Kidney (tissue), 13 donors: ENCODE measurements at regions not wholly inside any gene's neighbourhood (a gene's known extent, or its start where the extent isn't known, plus 50 kb on each side); places are given as distances from the start of the nearest gene placed in this dataset.
A peak's percentile ranks its signal among the peaks of the same experiment; 100 is the strongest.

Source experiments
- DNase-seq, 5 donors: peaks; one replicate each; pipeline ENCODE4 v3.0.0-alpha.2; 2013 to 2020
- FAIRE-seq: peaks from 2 replicates; lab custom pipeline; 2012; peaks lifted over from hg19 to GRCh38; lab: Jason Lieb, UNC
- H3K27ac ChIP-seq, 2 donors: one replicate each; pipeline ENCODE4 v1.7.0; 2013; ENCODE audit warnings: low read depth in 2 of 2, low read length in 2 of 2, inconsistent platforms in 1 of 2
- H3K27me3 ChIP-seq: one replicate; pipeline ENCODE4 v1.7.1; 2013; ENCODE audit warnings: low read length, inconsistent platforms; ENCODE audit not compliant: control insufficient read depth, insufficient read depth
- H3K36me3 ChIP-seq, 3 donors: one replicate each; pipeline versions ENCODE4 v1.7.0 to v1.7.1; 2013; ENCODE audit warnings: low read length in 3 of 3, control low read depth in 1 of 3, inconsistent platforms in 1 of 3; ENCODE audit not compliant: insufficient read depth in 3 of 3, control insufficient read depth in 2 of 3
- H3K4me1 ChIP-seq, 3 donors: one replicate each; pipeline versions ENCODE4 v1.7.0 to v1.7.1; 2013; ENCODE audit warnings: low read length in 3 of 3, inconsistent platforms in 1 of 3, low read depth in 1 of 3; ENCODE audit not compliant: control insufficient read depth in 2 of 3, insufficient read depth in 2 of 3
- H3K4me3 ChIP-seq, 3 donors: one replicate each; pipeline versions ENCODE4 v1.7.0 to v1.8.1; 2013; ENCODE audit warnings: low read length in 3 of 3, control low read depth in 1 of 3, inconsistent platforms in 1 of 3
- H3K9ac ChIP-seq, 3 donors: one replicate each; pipeline versions ENCODE4 v1.7.0 to v1.7.1; 2013; ENCODE audit warnings: low read length in 3 of 3, control low read depth in 1 of 3, inconsistent platforms in 1 of 3
- H3K9me3 ChIP-seq, 3 donors: one replicate each; pipeline versions ENCODE4 v1.7.0 to v1.7.1; 2013; ENCODE audit warnings: low read length in 3 of 3, control low read depth in 1 of 3, inconsistent platforms in 1 of 3; ENCODE audit not compliant: control insufficient read depth in 2 of 3, insufficient read depth in 1 of 3
- CTCF ChIP-seq: IDR thresholded peaks from 3 replicates; pipeline ENCODE4 v1.5.1; 2012; ENCODE audit warnings: mild to moderate bottlenecking, moderate library complexity, borderline replicate concordance; ENCODE audit not compliant: insufficient read depth; ENCODE audit errors: extremely low read depth
- intact Hi-C: fragments of 100-400 bp; cut with DNase I; formaldehyde crosslinking; loops from one replicate; pipeline ENCODE4 v1.11.1; 2022
- donor health status: control.
- donor health status: control.
- donor health status: control.
- donor health status: control.
- donor health status: control.
- donor health status: DM: yes; HTN: yes; CAD: no.
- donor health status: Normal renal cell carcinoma (clear cell type).

GRCh38 chr5:87831499-87831898 is 418.8 kb upstream of the CCNH start:
- Histone ChIP-seq H3K36me3 (no peaks in the 10 kb centered on the region), H3K9ac (no peak overlapping the region), H3K4me3 (no peak overlapping the region), H3K9me3 (no peaks in the 10 kb centered on the region), H3K4me1 (no peaks in the 10 kb centered on the region), H3K27me3 (no peaks in the 10 kb centered on the region), H3K27ac (no peak overlapping the region)
- FAIRE-seq (no peak), DNase-seq (no peak)
- intact Hi-C loops: no loop called here
- TF ChIP-seq CTCF: no peak

- no peak overlapping the region for H3K9ac ChIP-seq
- TF ChIP-seq CTCF: no peak
- no peak overlapping the region for H3K4me3 ChIP-seq
- H3K36me3 ChIP-seq: no peaks in the 10 kb centered on the region
- H3K4me1 ChIP-seq: no peaks in the 10 kb centered on the region
- no peaks in the 10 kb centered on the region for H3K9me3 ChIP-seq
- H3K27ac ChIP-seq: no peak overlapping the region
- FAIRE-seq: no peak
- H3K27me3 ChIP-seq: no peaks in the 10 kb centered on the region
- intact Hi-C loops: no loop called here
- peak in 1 of 5 donors; percentile 38 for DNase-seq
Measured at GRCh38 chr5:87829217-87829551, 416.5 kb upstream of the CCNH start.

- Histone ChIP-seq H3K36me3 (no peaks in the 10 kb centered on the region), H3K27ac (no peak overlapping the region), H3K9me3 (no peaks in the 10 kb centered on the region), H3K4me3 (no peak overlapping the region), H3K27me3 (no peaks in the 10 kb centered on the region), H3K9ac (no peak overlapping the region), H3K4me1 (no peaks in the 10 kb centered on the region)
- intact Hi-C loops: no loop called here
- no peak for FAIRE-seq
- no peak for DNase-seq
- TF ChIP-seq CTCF: no peak
Measured at GRCh38 chr5:87828545-87829216, 416.0 kb upstream of the CCNH start.

- FAIRE-seq (no peak), DNase-seq (no peak)
- no peak overlapping the region for H3K4me3 ChIP-seq
- H3K4me1 ChIP-seq: no peaks in the 10 kb centered on the region
- no peak overlapping the region for H3K9ac ChIP-seq
- no peaks in the 10 kb centered on the region for H3K9me3 ChIP-seq
- no peak overlapping the region for H3K27ac ChIP-seq
- intact Hi-C loops: no loop called here
- H3K27me3 ChIP-seq: no peaks in the 10 kb centered on the region
- H3K36me3 ChIP-seq: no peaks in the 10 kb centered on the region
- no peak for TF ChIP-seq CTCF
Measured at GRCh38 chr5:87827539-87827938, 414.8 kb upstream of the CCNH start.
